ENCODE measurements at regions not wholly inside any gene's neighbourhood (a gene's known extent, or its start where the extent isn't known, plus 50 kb on each side); places are given as distances from the start of the nearest gene placed in this dataset.

- TF ChIP-seq ZNF674 (CRISPR knock-in tag; IDR thresholded peaks at IDR 0.05; ENCODE audit: low read depth) = no peak
- TF ChIP-seq ZNF724P (CRISPR knock-in tag; IDR thresholded peaks at IDR 0.05; ENCODE audit: borderline replicate concordance) = no peak
- no peak for TF ChIP-seq HCFC1 (IDR thresholded peaks at IDR 0.05; ENCODE audit: low read depth, low read length)
- no peak for TF ChIP-seq CEBPG (CRISPR knock-in tag; IDR thresholded peaks at IDR 0.05)
- no peak for TF ChIP-seq NFKBIZ (CRISPR knock-in tag; IDR thresholded peaks at IDR 0.05)
- TF ChIP-seq TGIF2 (CRISPR knock-in tag; IDR thresholded peaks at IDR 0.05) = no peak
- no peak for TF ChIP-seq CTCF (CRISPR knock-in tag; IDR thresholded peaks at IDR 0.05)
- TF ChIP-seq NFYB (CRISPR knock-in tag; IDR thresholded peaks at IDR 0.05) = no peak
- no peak for TF ChIP-seq ATF3 (CRISPR knock-in tag; IDR thresholded peaks at IDR 0.05)
- no peak for TF ChIP-seq HNRNPLL (IDR thresholded peaks at IDR 0.05; ENCODE audit: low read depth, low read length, poor library complexity, severe bottlenecking)
- no peak for TF ChIP-seq GTF2F1 (IDR thresholded peaks at IDR 0.05; ENCODE audit: low read length)
- no peak for TF ChIP-seq ZNF274 (CRISPR knock-in tag; IDR thresholded peaks at IDR 0.05)
Measured at GRCh38 chr18:71754246-71754645, 789.9 kb downstream of the CBLN2 start.

Measured in HepG2 (cell line).